HCT116 (cell line): ENCODE measurements at regions not wholly inside any gene's neighbourhood (a gene's known extent, or its start where the extent isn't known, plus 50 kb on each side); places are given as distances from the start of the nearest gene placed in this dataset.

Experiments
- ATAC-seq: fragments of 200-7000 bp; cut with Tn5 transposase; 2 replicates; pipeline ENCODE4 v1.9.1; 2020; ENCODE audit warnings: mild to moderate bottlenecking, moderate library complexity
- BruUV-seq: library from RNA; stranded (reverse); fragments of 400-500 nt; replicated peaks from 2 replicates; lab custom pipeline; 2021; lab: Mats Ljungman, UMichigan
- CTCF ChIA-PET: fragments of 300-600 bp; sonication (Branson Sonifier 250); formaldehyde crosslinking; loops from one replicate; lab custom pipeline; 2021; ENCODE audit warnings: antibody characterized with exemption; lab: Charles Lee
- POLR2A ChIA-PET: fragments of 300-600, 350-600 bp; sonication (Branson Sonifier 250); formaldehyde crosslinking; loops from one replicate; lab custom pipeline; 2021; ENCODE audit warnings: antibody characterized with exemption; lab: Charles Lee
- RAD21 ChIA-PET, 2 experiments: fragments of 300-600 bp; sonication (Branson Sonifier 250); formaldehyde crosslinking; loops; one replicate each; lab custom pipeline; 2023; ENCODE audit warnings: low total read pairs in 2 of 2; ENCODE audit not compliant: uncharacterized antibody in 2 of 2, unreplicated experiment in 2 of 2, low non-redundant PET in 1 of 2; lab: Charles Lee
- DNase-seq: peaks from one replicate; pipeline ENCODE4 v3.0.0-alpha.2; 2010; ENCODE audit warnings: low read depth, low spot score
- H2AFZ ChIP-seq: fragments of 200-600 bp; shearing (Covaris generic), sonication (generic); 2 replicates; pipeline ENCODE4 v1.6.1; 2017; ENCODE audit warnings: low read depth, mixed run types, mixed read lengths, antibody characterized with exemption, low read length; ENCODE audit not compliant: poor library complexity, severe bottlenecking
- H3K27ac ChIP-seq: 2 replicates; pipeline ENCODE4 v1.5.1; 2012; ENCODE audit warnings: low read depth, low read length
- H3K27me3 ChIP-seq: fragments of 200-600 bp; sonication (generic); 2 replicates; pipeline ENCODE4 v1.6.1; 2016; ENCODE audit warnings: mixed run types, low read length, mixed read lengths; ENCODE audit not compliant: insufficient read depth
- H3K36me3 ChIP-seq, 2 experiments: fragments of 200-500 bp in 1 of 2; fragments of 200-600 bp in 1 of 2; sonication (Bioruptor generic) in 1 of 2; sonication (generic) in 1 of 2; 2 replicates each; pipeline versions ENCODE4 v1.5.1 to v1.6.1; 2014 to 2016; ENCODE audit warnings: low read length in 2 of 2, inconsistent platforms in 1 of 2, mixed read lengths in 1 of 2, mixed run types in 1 of 2; ENCODE audit not compliant: insufficient read depth in 2 of 2, control insufficient read depth in 1 of 2
- H3K4me1 ChIP-seq, 2 experiments: fragments of 200-600 bp in 1 of 2; sonication (generic) in 1 of 2; 2 replicates each; pipeline versions ENCODE4 v1.5.1 to v1.6.1; 2012 to 2017; ENCODE audit warnings: low read length in 2 of 2, inconsistent platforms in 1 of 2, mild to moderate bottlenecking in 1 of 2, mixed read lengths in 1 of 2, mixed run types in 1 of 2, moderate library complexity in 1 of 2; ENCODE audit not compliant: insufficient read depth in 2 of 2, control insufficient read depth in 1 of 2
- H3K4me2 ChIP-seq: fragments of 200-600 bp; sonication (generic); 2 replicates; pipeline ENCODE4 v1.6.1; 2017; ENCODE audit warnings: mixed run types, low read length, mixed read lengths
- H3K4me3 ChIP-seq, 2 experiments: fragments of 200-600 bp in 1 of 2; sonication (generic) in 1 of 2; replicated peaks in 1 of 2; 2 replicates each; pipeline ENCODE4 v1.5.1; 2011 to 2016; ENCODE audit warnings: low read length in 2 of 2, control low read depth in 1 of 2, low read depth in 1 of 2, mild to moderate bottlenecking in 1 of 2, mixed read lengths in 1 of 2, mixed run types in 1 of 2
- H3K79me2 ChIP-seq: fragments of 200-600 bp; sonication (generic); 2 replicates; pipeline ENCODE4 v1.6.1; 2017; ENCODE audit warnings: mild to moderate bottlenecking, mixed run types, low read length, moderate library complexity, mixed read lengths; ENCODE audit not compliant: insufficient read depth
- H3K9ac ChIP-seq: fragments of 200-600 bp; sonication (generic); 2 replicates; pipeline ENCODE4 v1.6.1; 2016; ENCODE audit warnings: low read length, mixed read lengths
- H3K9me2 ChIP-seq: fragments of 200-600 bp; sonication (generic), shearing (Covaris generic); 2 replicates; pipeline ENCODE4 v1.6.1; 2017; ENCODE audit warnings: mixed run types, mild to moderate bottlenecking, moderate library complexity; ENCODE audit not compliant: insufficient read depth
- H3K9me3 ChIP-seq, 2 experiments: fragments of 200-500 bp in 1 of 2; fragments of 200-600 bp in 1 of 2; sonication (Bioruptor generic) in 1 of 2; sonication (generic) in 1 of 2; 2 replicates each; pipeline ENCODE4 v1.6.1; 2014 to 2017; ENCODE audit warnings: low read length in 2 of 2, mixed read lengths in 2 of 2, inconsistent platforms in 1 of 2, low read depth in 1 of 2, mild to moderate bottlenecking in 1 of 2, mixed run types in 1 of 2, moderate library complexity in 1 of 2; ENCODE audit not compliant: control insufficient read depth in 1 of 2, insufficient read depth in 1 of 2
- H4K20me1 ChIP-seq: fragments of 200-600 bp; sonication (generic), shearing (Covaris generic); 2 replicates; pipeline ENCODE4 v1.6.1; 2017; ENCODE audit warnings: mixed run types, mild to moderate bottlenecking, moderate library complexity; ENCODE audit not compliant: insufficient read depth
- CBX3 ChIP-seq: IDR thresholded peaks from 2 replicates; pipeline ENCODE4 v1.6.1; 2012; ENCODE audit warnings: low read depth
- CTCF ChIP-seq, 3 experiments: fragments of 200-600 bp in 1 of 3; sonication (generic) in 1 of 3; IDR thresholded peaks in 2 of 3; conservative IDR thresholded peaks in 1 of 3; 2 replicates each; pipeline ENCODE4 v1.5.1; 2012 to 2017; ENCODE audit warnings: low read depth in 2 of 3, low read length in 2 of 3, antibody characterized with exemption in 1 of 3, borderline replicate concordance in 1 of 3, control low read depth in 1 of 3, mild to moderate bottlenecking in 1 of 3, mixed read lengths in 1 of 3, mixed run types in 1 of 3, moderate library complexity in 1 of 3; ENCODE audit not compliant: insufficient read depth in 1 of 3
- EGR1 ChIP-seq: IDR thresholded peaks from 2 replicates; pipeline ENCODE4 v1.6.1; 2012; ENCODE audit warnings: low read depth
- ELF1 ChIP-seq: IDR thresholded peaks from 2 replicates; pipeline ENCODE4 v1.6.1; 2012; ENCODE audit warnings: low read depth, borderline replicate concordance
- JUND ChIP-seq: IDR thresholded peaks from 2 replicates; pipeline ENCODE4 v1.6.1; 2012
- MAX ChIP-seq: IDR thresholded peaks from 2 replicates; pipeline ENCODE4 v1.6.1; 2012
- POLR2A ChIP-seq: IDR thresholded peaks from 2 replicates; pipeline ENCODE4 v1.7.0; 2011; ENCODE audit warnings: borderline replicate concordance; ENCODE audit not compliant: insufficient read depth, insufficient read length; ENCODE audit errors: extremely low read depth
- SRF ChIP-seq: IDR thresholded peaks from 2 replicates; pipeline ENCODE4 v1.6.1; 2012; ENCODE audit warnings: low read depth
- YY1 ChIP-seq: IDR thresholded peaks from 2 replicates; pipeline ENCODE4 v1.6.1; 2011; ENCODE audit warnings: low read length, low read depth, moderate library complexity, mild to moderate bottlenecking; ENCODE audit not compliant: insufficient replicate concordance; ENCODE audit errors: extremely low read depth
- ZFX ChIP-seq: fragments of 450-650 bp; IDR thresholded peaks from 2 replicates; pipeline ENCODE4 v1.6.1; 2017
- ZNF274 ChIP-seq: fragments of 200-500 bp; sonication (Bioruptor generic); IDR thresholded peaks from 2 replicates; pipeline ENCODE4 v1.6.1; 2014; ENCODE audit warnings: mild to moderate bottlenecking, low read depth, low read length, inconsistent platforms
- intact Hi-C: fragments of 100-400 bp; cut with micrococcal nuclease; formaldehyde crosslinking; loops from 2 replicates; pipeline ENCODE4 v1.10.0; 2022
- TF ChIP-seq, protein P1 (sequence below): IDR thresholded peaks from 2 replicates; pipeline ENCODE4 v1.6.1; 2012; ENCODE audit warnings: low read depth

- ATAC-seq, result no peak
- Histone ChIP-seq H3K4me1 (no peaks in the 10 kb centered on the region), H3K9me2 (no peaks in the 10 kb centered on the region), H3K9ac (no peak overlapping the region), H2AFZ (no peak overlapping the region), H3K27me3 (no peaks in the 10 kb centered on the region), H3K36me3 (no peaks in the 10 kb centered on the region), H3K4me2 (no peak overlapping the region), H3K79me2 (no peaks in the 10 kb centered on the region), H4K20me1 (no peaks in the 10 kb centered on the region), H3K27ac (no peak overlapping the region), H3K4me3 (no peak overlapping the region), H3K9me3 (peaks cover 4 to 9% of the 10 kb centered on the region in 2 experiments; a peak in 2 of 4 replicates)
- ChIA-PET CTCF (no interaction called here), POLR2A (no interaction called here), RAD21 (interaction anchor here in 1 of 2 experiments (0.7 kb wide), 1 partner anchor 17 kb away, joined by 3 read pairs; no protein-coding TSS in a partner anchor)
- TF ChIP-seq CBX3 (no peak), ZFX (no peak), CTCF (IDR thresholded peaks at IDR 0.05 in 2 of 3, conservative IDR thresholded peaks at IDR 0.05 in 1 of 3; ENCODE audit: borderline replicate concordance in 1 of 3, insufficient read depth in 1 of 3, low read depth in 2 of 3, low read length in 2 of 3) (no peak), SRF (no peak), ZNF274 (no peak), POLR2A (no peak), YY1 (no peak), MAX (no peak), EGR1 (no peak), JUND (no peak), ELF1 (no peak)
- TF ChIP-seq, protein P1, sequence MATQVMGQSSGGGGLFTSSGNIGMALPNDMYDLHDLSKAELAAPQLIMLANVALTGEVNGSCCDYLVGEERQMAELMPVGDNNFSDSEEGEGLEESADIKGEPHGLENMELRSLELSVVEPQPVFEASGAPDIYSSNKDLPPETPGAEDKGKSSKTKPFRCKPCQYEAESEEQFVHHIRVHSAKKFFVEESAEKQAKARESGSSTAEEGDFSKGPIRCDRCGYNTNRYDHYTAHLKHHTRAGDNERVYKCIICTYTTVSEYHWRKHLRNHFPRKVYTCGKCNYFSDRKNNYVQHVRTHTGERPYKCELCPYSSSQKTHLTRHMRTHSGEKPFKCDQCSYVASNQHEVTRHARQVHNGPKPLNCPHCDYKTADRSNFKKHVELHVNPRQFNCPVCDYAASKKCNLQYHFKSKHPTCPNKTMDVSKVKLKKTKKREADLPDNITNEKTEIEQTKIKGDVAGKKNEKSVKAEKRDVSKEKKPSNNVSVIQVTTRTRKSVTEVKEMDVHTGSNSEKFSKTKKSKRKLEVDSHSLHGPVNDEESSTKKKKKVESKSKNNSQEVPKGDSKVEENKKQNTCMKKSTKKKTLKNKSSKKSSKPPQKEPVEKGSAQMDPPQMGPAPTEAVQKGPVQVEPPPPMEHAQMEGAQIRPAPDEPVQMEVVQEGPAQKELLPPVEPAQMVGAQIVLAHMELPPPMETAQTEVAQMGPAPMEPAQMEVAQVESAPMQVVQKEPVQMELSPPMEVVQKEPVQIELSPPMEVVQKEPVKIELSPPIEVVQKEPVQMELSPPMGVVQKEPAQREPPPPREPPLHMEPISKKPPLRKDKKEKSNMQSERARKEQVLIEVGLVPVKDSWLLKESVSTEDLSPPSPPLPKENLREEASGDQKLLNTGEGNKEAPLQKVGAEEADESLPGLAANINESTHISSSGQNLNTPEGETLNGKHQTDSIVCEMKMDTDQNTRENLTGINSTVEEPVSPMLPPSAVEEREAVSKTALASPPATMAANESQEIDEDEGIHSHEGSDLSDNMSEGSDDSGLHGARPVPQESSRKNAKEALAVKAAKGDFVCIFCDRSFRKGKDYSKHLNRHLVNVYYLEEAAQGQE, result no peak
- intact Hi-C loops, result no loop called here
- no peak for DNase-seq
- no TSS peak for BruUV-seq
These were observed 54.7 kb upstream of the C2CD4B start for GRCh38 chr15:62219799-62220198.
